Breast epithelium (tissue), 3 donors: ENCODE measurements at regions not wholly inside any gene's neighbourhood (a gene's known extent, or its start where the extent isn't known, plus 50 kb on each side); places are given as distances from the start of the nearest gene placed in this dataset.
"Not testable (repeated sequence)": the region's sequence is repeated elsewhere in the genome, so short reads cannot be mapped to it uniquely, and the experiment has no call there.

Experiments used
- CTCF ChIP-seq, 3 donors: fragments of 450-650 bp; IDR thresholded peaks; one replicate each; pipeline ENCODE4 v1.5.1; 2016 to 2017; ENCODE audit warnings: antibody characterized with exemption in 3 of 3, mild to moderate bottlenecking in 3 of 3, moderate library complexity in 3 of 3
- POLR2AphosphoS5 ChIP-seq, 3 donors: sonication (generic); formaldehyde crosslinking; IDR thresholded peaks; one replicate each; pipeline ENCODE4 v1.6.1; 2017; ENCODE audit warnings: antibody characterized with exemption in 3 of 3

GRCh38 chr7:39863675-39864322, 86.3 kb upstream of the CDK13 start:
- TF ChIP-seq CTCF, POLR2AphosphoS5 (IDR thresholded peaks at IDR 0.05): not testable (repeated sequence)
